H9 (cell line): ENCODE measurements at regions not wholly inside any gene's neighbourhood (a gene's known extent, or its start where the extent isn't known, plus 50 kb on each side); places are given as distances from the start of the nearest gene placed in this dataset.

Experiments
- DNase-seq: peaks from one replicate; pipeline ENCODE4 v3.0.0-alpha.2; 2017
- H2AFZ ChIP-seq: one replicate; pipeline ENCODE4 v1.6.1; 2013; ENCODE audit warnings: mild to moderate bottlenecking, low read length, control low read depth, moderate library complexity
- H2AK5ac ChIP-seq: 2 replicates; pipeline ENCODE4 v1.6.1; 2013; ENCODE audit warnings: low read length, control low read depth, mixed read lengths; ENCODE audit not compliant: insufficient read length
- H2BK120ac ChIP-seq: one replicate; pipeline ENCODE4 v1.6.1; 2013; ENCODE audit warnings: low read depth, mild to moderate bottlenecking, low read length, control low read depth, inconsistent platforms; ENCODE audit not compliant: poor library complexity, severe bottlenecking
- H2BK12ac ChIP-seq: 2 replicates; pipeline ENCODE4 v1.6.1; 2013; ENCODE audit warnings: low read length, control low read depth, mixed read lengths, low read depth; ENCODE audit not compliant: insufficient read length
- H2BK15ac ChIP-seq: 2 replicates; pipeline ENCODE4 v1.6.1; 2013; ENCODE audit warnings: low read depth, low read length, control low read depth
- H2BK20ac ChIP-seq: one replicate; pipeline ENCODE4 v1.6.1; 2013; ENCODE audit warnings: low read depth, mild to moderate bottlenecking, low read length, control low read depth, inconsistent platforms; ENCODE audit not compliant: poor library complexity, severe bottlenecking
- H2BK5ac ChIP-seq: 2 replicates; pipeline ENCODE4 v1.6.1; 2013; ENCODE audit warnings: low read length, control low read depth, mixed read lengths; ENCODE audit not compliant: insufficient read length
- H3K14ac ChIP-seq: 2 replicates; pipeline ENCODE4 v1.6.1; 2013; ENCODE audit warnings: low read length, control low read depth; ENCODE audit not compliant: insufficient read depth
- H3K18ac ChIP-seq: 2 replicates; pipeline ENCODE4 v1.6.1; 2013; ENCODE audit warnings: low read depth, mild to moderate bottlenecking, mixed read lengths, low read length, control low read depth; ENCODE audit not compliant: insufficient read length
- H3K23ac ChIP-seq: 2 replicates; pipeline ENCODE4 v1.6.1; 2013; ENCODE audit warnings: low read length, control low read depth, mixed read lengths, low read depth; ENCODE audit not compliant: insufficient read length
- H3K23me2 ChIP-seq: 2 replicates; pipeline ENCODE4 v1.6.1; 2013; ENCODE audit warnings: low read depth, mild to moderate bottlenecking, mixed read lengths, low read length, control low read depth; ENCODE audit not compliant: insufficient read length, poor library complexity, severe bottlenecking
- H3K27ac ChIP-seq: 2 replicates; pipeline ENCODE4 v1.5.1; 2013; ENCODE audit warnings: low read length, control low read depth, mixed read lengths, low read depth; ENCODE audit not compliant: insufficient read length
- H3K27me3 ChIP-seq: 2 replicates; pipeline ENCODE4 v1.6.1; 2013; ENCODE audit warnings: low read length, control low read depth, inconsistent platforms; ENCODE audit not compliant: insufficient read depth
- H3K4ac ChIP-seq: 2 replicates; pipeline ENCODE4 v1.6.1; 2013; ENCODE audit warnings: low read depth, mild to moderate bottlenecking, control low read depth, inconsistent platforms, low read length, moderate library complexity
- H3K4me1 ChIP-seq: 2 replicates; pipeline ENCODE4 v1.6.1; 2013; ENCODE audit warnings: low read length, control low read depth, inconsistent platforms; ENCODE audit not compliant: insufficient read depth
- H3K4me2 ChIP-seq: 2 replicates; pipeline ENCODE4 v1.6.1; 2013; ENCODE audit warnings: low read length, control low read depth, mixed read lengths; ENCODE audit not compliant: insufficient read length, insufficient read depth
- H3K56ac ChIP-seq: 2 replicates; pipeline ENCODE4 v1.6.1; 2013; ENCODE audit warnings: low read depth, mild to moderate bottlenecking, mixed read lengths, low read length, control low read depth; ENCODE audit not compliant: insufficient read length
- H3K79me1 ChIP-seq: 2 replicates; pipeline ENCODE4 v1.6.1; 2013; ENCODE audit warnings: low read depth, mild to moderate bottlenecking, moderate library complexity, low read length, control low read depth, inconsistent platforms; ENCODE audit not compliant: insufficient read depth, poor library complexity, severe bottlenecking
- H3K79me2 ChIP-seq: 2 replicates; pipeline ENCODE4 v1.6.1; 2013; ENCODE audit warnings: low read length, control low read depth, inconsistent platforms; ENCODE audit not compliant: insufficient read depth
- H3K9ac ChIP-seq: 2 replicates; pipeline ENCODE4 v1.6.1; 2013; ENCODE audit warnings: low read length, control low read depth, mixed read lengths; ENCODE audit not compliant: insufficient read length; ENCODE audit errors: extremely low read depth
- H3K9me3 ChIP-seq: one replicate; pipeline ENCODE4 v1.6.1; 2013; ENCODE audit warnings: low read depth, low read length, inconsistent platforms; ENCODE audit not compliant: control insufficient read depth
- H3T11ph ChIP-seq: one replicate; pipeline ENCODE4 v1.6.1; 2013; ENCODE audit warnings: mild to moderate bottlenecking, low read length, control low read depth, inconsistent platforms
- H4K20me1 ChIP-seq: one replicate; pipeline ENCODE4 v1.6.1; 2013; ENCODE audit not compliant: control insufficient read depth, insufficient read length, insufficient read depth
- H4K5ac ChIP-seq: 2 replicates; pipeline ENCODE4 v1.6.1; 2013; ENCODE audit warnings: low read depth, mild to moderate bottlenecking, mixed read lengths, low read length, control low read depth; ENCODE audit not compliant: insufficient read length
- H4K8ac ChIP-seq: replicated peaks from 2 replicates; pipeline ENCODE4 v1.6.1; 2013; ENCODE audit warnings: low read length, control low read depth, mixed read lengths, low read depth; ENCODE audit not compliant: insufficient read length
- H4K91ac ChIP-seq: 2 replicates; pipeline ENCODE4 v1.6.1; 2013; ENCODE audit warnings: low read depth, mild to moderate bottlenecking, moderate library complexity, mixed read lengths, low read length, control low read depth; ENCODE audit not compliant: insufficient read length
- H3K27ac Mint-ChIP-seq, 3 experiments: 2 replicates in 2 of 3; 3 replicates in 1 of 3; pipeline ENCODE4 v1.8.0; 2020 to 2021; ENCODE audit warnings: mixed read lengths in 3 of 3, mild to moderate bottlenecking in 1 of 3, moderate library complexity in 1 of 3
- H3K27me3 Mint-ChIP-seq: 2 replicates; pipeline ENCODE4 v1.8.0; 2021; ENCODE audit warnings: low read depth, mild to moderate bottlenecking, moderate library complexity, mixed read lengths
- H3K36me3 Mint-ChIP-seq, 3 experiments: 2 replicates in 2 of 3; 3 replicates in 1 of 3; pipeline ENCODE4 v1.8.0; 2020 to 2021; ENCODE audit warnings: low read depth in 3 of 3, mixed read lengths in 3 of 3; ENCODE audit not compliant: insufficient read depth in 1 of 3
- H3K4me1 Mint-ChIP-seq, 2 experiments: 2 replicates each; pipeline ENCODE4 v1.8.0; 2020; ENCODE audit warnings: mixed read lengths in 2 of 2
- H3K4me3 Mint-ChIP-seq, 2 experiments: 2 replicates in 1 of 2; 3 replicates in 1 of 2; pipeline ENCODE4 v1.8.0; 2020 to 2021; ENCODE audit warnings: mild to moderate bottlenecking in 2 of 2, mixed read lengths in 2 of 2, moderate library complexity in 1 of 2
- H3K9me3 Mint-ChIP-seq, 2 experiments: 2 replicates in 1 of 2; 3 replicates in 1 of 2; pipeline ENCODE4 v1.8.0; 2020; ENCODE audit warnings: mild to moderate bottlenecking in 2 of 2, mixed read lengths in 2 of 2, moderate library complexity in 1 of 2
- WGBS: extraction: QIAGEN DNeasy Blood & Tissue Kit; methylation state at CpG from one replicate; pipeline ENCODE4 v1.1.7; 2013; ENCODE audit warnings: missing lambda C conversion rate, low lambda C conversion rate, mixed read lengths; ENCODE audit not compliant: insufficient read length; ENCODE audit errors: extremely low coverage; 5-methylcytosine and 5-hydroxymethylcytosine counted together
- TF ChIP-seq, protein P1 (sequence below): fragments of 200-600 bp; sonication (generic); conservative IDR thresholded peaks from 3 replicates; pipeline ENCODE4 v1.8.0; 2021; ENCODE audit warnings: antibody characterized with exemption, mild to moderate bottlenecking

DNA sequence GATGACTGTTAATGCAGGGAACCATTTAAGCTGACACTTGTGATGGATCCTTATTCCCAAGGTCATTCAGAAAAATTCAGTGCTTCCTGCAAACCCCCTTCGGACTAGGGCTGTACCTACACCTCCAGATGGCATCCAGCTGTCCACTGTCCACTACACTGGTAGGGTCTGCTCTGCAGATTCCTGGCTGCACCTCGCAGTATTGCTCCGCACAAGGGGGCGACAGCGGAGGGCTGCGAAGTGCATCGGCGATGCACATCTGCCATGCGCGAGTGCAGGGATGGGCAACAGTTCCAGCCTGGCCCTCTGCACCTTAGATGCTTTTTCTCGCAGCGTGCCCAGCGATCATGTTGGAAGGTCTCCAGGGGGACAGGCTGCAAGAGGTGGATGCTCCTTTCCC, 55.5 kb downstream of the KCNA5 start:
- DNase-seq: no peak
- Histone ChIP-seq H3K23me2 (no peaks in the 10 kb centered on the region), H3K56ac (no peak overlapping the region), H3K4me2 (no peak overlapping the region), H4K20me1 (no peaks in the 10 kb centered on the region), H2BK20ac (no peak overlapping the region), H3K9ac (no peak overlapping the region), H4K91ac (no peak overlapping the region), H3K4me1 (no peaks in the 10 kb centered on the region), H2BK120ac (no peak overlapping the region), H3K27ac (no peak overlapping the region), H3K9me3 (no peaks in the 10 kb centered on the region), H2AK5ac (no peak overlapping the region), H2BK5ac (no peak overlapping the region), H2AFZ (no peak overlapping the region), H3K14ac (no peak overlapping the region), H4K8ac (no peak overlapping the region), H3K79me1 (no peaks in the 10 kb centered on the region), H3K18ac (no peak overlapping the region), H2BK12ac (no peak overlapping the region), H3K23ac (no peak overlapping the region), H4K5ac (no peak overlapping the region), H3K27me3 (no peaks in the 10 kb centered on the region; the same call in 1 of the 2 replicates), H2BK15ac (no peak overlapping the region), H3T11ph (no peak overlapping the region), H3K4ac (no peak overlapping the region), H3K79me2 (no peaks in the 10 kb centered on the region)
- H3K4me1 Mint-ChIP-seq: peaks cover 7 to 8% of the 10 kb centered on the region in 2 experiments
- no peaks in the 10 kb centered on the region for H3K9me3 Mint-ChIP-seq
- peaks cover 13% of the 10 kb centered on the region for H3K27me3 Mint-ChIP-seq
- TF ChIP-seq, protein P1, sequence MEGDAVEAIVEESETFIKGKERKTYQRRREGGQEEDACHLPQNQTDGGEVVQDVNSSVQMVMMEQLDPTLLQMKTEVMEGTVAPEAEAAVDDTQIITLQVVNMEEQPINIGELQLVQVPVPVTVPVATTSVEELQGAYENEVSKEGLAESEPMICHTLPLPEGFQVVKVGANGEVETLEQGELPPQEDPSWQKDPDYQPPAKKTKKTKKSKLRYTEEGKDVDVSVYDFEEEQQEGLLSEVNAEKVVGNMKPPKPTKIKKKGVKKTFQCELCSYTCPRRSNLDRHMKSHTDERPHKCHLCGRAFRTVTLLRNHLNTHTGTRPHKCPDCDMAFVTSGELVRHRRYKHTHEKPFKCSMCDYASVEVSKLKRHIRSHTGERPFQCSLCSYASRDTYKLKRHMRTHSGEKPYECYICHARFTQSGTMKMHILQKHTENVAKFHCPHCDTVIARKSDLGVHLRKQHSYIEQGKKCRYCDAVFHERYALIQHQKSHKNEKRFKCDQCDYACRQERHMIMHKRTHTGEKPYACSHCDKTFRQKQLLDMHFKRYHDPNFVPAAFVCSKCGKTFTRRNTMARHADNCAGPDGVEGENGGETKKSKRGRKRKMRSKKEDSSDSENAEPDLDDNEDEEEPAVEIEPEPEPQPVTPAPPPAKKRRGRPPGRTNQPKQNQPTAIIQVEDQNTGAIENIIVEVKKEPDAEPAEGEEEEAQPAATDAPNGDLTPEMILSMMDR: no peak
- WGBS: no CpG with 5 or more reads among the region's 13 CpGs
- H3K4me3 Mint-ChIP-seq: no peak overlapping the region
- H3K36me3 Mint-ChIP-seq: no peaks in the 10 kb centered on the region
- H3K27ac Mint-ChIP-seq: no peak overlapping the region
